ENCODE measurements at regions not wholly inside any gene's neighbourhood (a gene's known extent, or its start where the extent isn't known, plus 50 kb on each side); places are given as distances from the start of the nearest gene placed in this dataset.

DNA sequence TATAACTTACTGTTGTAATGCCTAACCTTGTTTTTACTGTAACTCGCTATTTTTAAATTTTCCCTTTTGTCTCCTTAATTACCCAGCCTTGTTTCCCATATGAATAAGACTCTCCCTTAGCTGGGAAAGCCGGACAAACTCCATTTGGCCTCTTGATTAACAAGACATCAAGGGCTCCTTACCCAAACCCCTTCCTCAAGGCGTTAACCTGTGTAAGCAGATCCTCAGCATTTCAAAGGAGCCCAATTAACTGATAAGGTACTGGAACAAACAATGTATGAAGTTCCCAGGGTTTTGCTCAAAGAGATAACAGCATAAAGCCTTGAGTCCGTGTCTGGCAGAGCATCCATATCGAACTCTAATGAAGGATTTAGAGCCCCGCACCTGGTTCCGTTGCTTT lies 66.0 kb upstream of the SIMC1 start:
- intact Hi-C loops (cut with DNase I), result no loop called here
- WGBS, 4 donors, result 36 to 51% (median 40%) methylated on average over 7 of the region's 7 CpGs
- no peaks in the 10 kb centered on the region for H3K9me3 ChIP-seq
- no peaks in the 10 kb centered on the region for H3K4me1 ChIP-seq
- TF ChIP-seq POLR2A (IDR thresholded peaks at IDR 0.05), result no peak
- TF ChIP-seq, protein P1, sequence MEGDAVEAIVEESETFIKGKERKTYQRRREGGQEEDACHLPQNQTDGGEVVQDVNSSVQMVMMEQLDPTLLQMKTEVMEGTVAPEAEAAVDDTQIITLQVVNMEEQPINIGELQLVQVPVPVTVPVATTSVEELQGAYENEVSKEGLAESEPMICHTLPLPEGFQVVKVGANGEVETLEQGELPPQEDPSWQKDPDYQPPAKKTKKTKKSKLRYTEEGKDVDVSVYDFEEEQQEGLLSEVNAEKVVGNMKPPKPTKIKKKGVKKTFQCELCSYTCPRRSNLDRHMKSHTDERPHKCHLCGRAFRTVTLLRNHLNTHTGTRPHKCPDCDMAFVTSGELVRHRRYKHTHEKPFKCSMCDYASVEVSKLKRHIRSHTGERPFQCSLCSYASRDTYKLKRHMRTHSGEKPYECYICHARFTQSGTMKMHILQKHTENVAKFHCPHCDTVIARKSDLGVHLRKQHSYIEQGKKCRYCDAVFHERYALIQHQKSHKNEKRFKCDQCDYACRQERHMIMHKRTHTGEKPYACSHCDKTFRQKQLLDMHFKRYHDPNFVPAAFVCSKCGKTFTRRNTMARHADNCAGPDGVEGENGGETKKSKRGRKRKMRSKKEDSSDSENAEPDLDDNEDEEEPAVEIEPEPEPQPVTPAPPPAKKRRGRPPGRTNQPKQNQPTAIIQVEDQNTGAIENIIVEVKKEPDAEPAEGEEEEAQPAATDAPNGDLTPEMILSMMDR (IDR thresholded peaks at IDR 0.05), result no peak
- no peak overlapping the region for H3K27ac ChIP-seq
- ATAC-seq (no peak), DNase-seq (no peak)
- no peak overlapping the region for H3K4me3 ChIP-seq
- peaks cover 0 to 60% (median 10%) of the 10 kb centered on the region in 9 donors for H3K27me3 ChIP-seq
- H3K36me3 ChIP-seq, result no peaks in the 10 kb centered on the region

DNA sequence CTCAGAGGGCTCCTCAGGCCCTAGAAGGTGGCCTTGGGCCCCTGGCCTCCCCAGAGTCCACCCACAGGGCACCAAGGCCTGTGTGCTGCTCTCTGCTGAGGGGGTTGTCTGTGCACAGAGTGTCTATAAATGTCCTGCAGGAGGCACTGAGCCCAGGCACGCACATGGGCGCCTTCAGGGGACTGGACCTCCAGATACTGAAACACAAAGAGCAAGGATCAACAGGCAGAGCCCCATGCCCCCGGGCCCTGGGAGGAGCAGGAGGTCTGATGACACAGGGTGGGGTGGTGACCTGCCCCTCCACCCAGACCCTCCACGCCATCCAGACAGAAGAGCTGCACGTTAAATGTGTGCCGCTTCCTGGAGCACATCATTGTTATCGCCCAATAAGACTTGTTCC lies 64.6 kb upstream of the SIMC1 start:
- ATAC-seq (no peak), DNase-seq (no peak)
- H3K9me3 ChIP-seq, result peaks cover 0 to 3% (median 0%) of the 10 kb centered on the region in 12 donors
- H3K27ac ChIP-seq, result no peak overlapping the region
- no peaks in the 10 kb centered on the region for H3K36me3 ChIP-seq
- intact Hi-C loops (cut with DNase I), result no loop called here
- 68 to 73% (median 72%) methylated on average over 7 of the region's 7 CpGs for WGBS, 4 donors
- H3K4me1 ChIP-seq, result no peaks in the 10 kb centered on the region
- no peak overlapping the region for H3K4me3 ChIP-seq
- peaks cover 0 to 60% (median 15%) of the 10 kb centered on the region in 9 donors for H3K27me3 ChIP-seq
- TF ChIP-seq POLR2A (IDR thresholded peaks at IDR 0.05), result no peak
- TF ChIP-seq, protein P1 (IDR thresholded peaks at IDR 0.05), result no peak

DNA sequence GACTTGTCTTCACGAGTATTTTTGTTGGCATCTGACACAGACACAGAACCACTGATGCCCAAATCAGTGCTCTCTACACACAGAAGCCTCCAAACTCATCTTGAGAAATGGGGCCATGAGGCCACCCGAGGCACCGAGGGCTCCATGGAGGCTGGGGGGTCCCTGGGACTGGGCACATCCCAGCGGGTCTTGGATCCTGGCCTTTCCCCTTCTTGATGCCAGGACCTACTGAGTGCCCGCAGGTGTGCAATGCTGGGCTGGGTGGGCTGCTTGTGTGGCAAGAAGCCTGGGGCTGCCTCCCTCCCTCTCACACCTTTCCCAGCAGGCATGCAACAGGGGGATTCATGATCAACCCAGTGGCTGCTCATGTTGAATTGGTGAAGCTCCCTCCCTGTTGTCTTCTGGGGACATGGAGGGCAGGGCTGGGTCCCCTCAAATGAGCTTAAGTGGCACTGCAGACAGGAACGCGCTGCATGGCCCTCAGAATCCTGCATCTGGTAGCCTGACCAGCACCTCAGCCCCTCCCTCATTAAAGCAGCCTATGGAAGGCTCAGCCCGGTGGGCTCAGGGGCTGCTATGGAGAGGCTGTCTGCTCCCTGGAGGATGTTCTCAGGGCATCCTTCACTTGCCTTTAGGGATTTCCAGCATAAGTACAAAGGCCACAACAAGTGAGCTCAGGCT lies 63.7 kb upstream of the SIMC1 start:
- intact Hi-C loops (cut with DNase I), result no loop called here
- Histone ChIP-seq H3K27ac (no peak overlapping the region), H3K27me3 (peaks cover 0 to 62% (median 16%) of the 10 kb centered on the region in 9 donors), H3K36me3 (no peaks in the 10 kb centered on the region), H3K4me3 (no peak overlapping the region), H3K9me3 (peaks cover 0 to 5% (median 0%) of the 10 kb centered on the region in 12 donors), H3K4me1 (no peaks in the 10 kb centered on the region)
- ATAC-seq, result no peak
- 77 to 90% (median 83%) methylated on average over 7 to 8 of the region's 8 CpGs for WGBS, 4 donors
- TF ChIP-seq POLR2A (IDR thresholded peaks at IDR 0.05), result no peak
- TF ChIP-seq, protein P1 (IDR thresholded peaks at IDR 0.05), result no peak
- no peak for DNase-seq

DNA sequence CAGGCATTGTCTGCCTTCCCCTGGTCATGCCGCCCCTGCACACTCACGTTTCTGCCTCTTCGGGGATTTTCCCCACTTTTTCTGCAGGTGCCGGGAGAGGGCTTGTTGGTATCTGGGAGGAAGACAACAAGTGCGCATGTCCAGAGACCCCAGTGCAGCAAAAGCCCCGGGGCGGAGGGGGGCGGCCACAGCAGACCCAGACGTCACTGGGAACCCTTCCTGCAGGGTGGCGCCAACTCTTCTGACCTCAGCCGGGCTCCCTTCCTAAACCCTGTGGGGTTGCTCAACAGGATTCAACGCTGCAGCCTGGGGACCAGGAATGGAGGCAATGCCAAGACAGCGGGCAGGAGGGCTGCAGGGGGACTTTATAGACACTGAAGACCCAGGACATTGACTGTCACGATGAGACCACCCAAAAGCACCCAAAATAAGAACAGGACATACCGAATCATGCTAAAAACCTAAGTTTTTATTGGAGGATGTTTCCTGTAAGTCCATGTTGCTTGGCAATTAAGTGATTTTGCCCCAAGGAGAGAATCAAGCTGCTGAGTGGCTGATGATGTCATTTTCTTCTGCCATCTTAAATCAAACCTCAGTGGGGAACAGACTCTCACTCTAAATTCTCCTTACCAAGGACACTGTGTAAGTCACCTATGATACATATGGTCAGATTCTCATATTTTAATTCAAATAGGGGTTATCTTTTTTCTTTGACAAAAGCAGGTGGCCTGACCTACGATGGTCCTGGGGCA lies 62.9 kb upstream of the SIMC1 start:
- peaks cover 0 to 5% (median 0%) of the 10 kb centered on the region in 12 donors for H3K9me3 ChIP-seq
- no peaks in the 10 kb centered on the region for H3K36me3 ChIP-seq
- intact Hi-C loops (cut with DNase I), result no loop called here
- no peak overlapping the region for H3K4me3 ChIP-seq
- H3K4me1 ChIP-seq, result no peaks in the 10 kb centered on the region
- ATAC-seq (no peak), DNase-seq (no peak)
- H3K27me3 ChIP-seq, result peaks cover 0 to 70% (median 15%) of the 10 kb centered on the region in 9 donors
- TF ChIP-seq, protein P1 (IDR thresholded peaks at IDR 0.05), result no peak
- no peak for TF ChIP-seq POLR2A (IDR thresholded peaks at IDR 0.05)
- 75 to 79% (median 76%) methylated on average over 10 to 16 of the region's 16 CpGs for WGBS, 4 donors
- H3K27ac ChIP-seq, result no peak overlapping the region
